Stimulated activated naive CD4-positive, alpha-beta T cell treated with Interleukin-2 at 50 U/mL for 16 hours (primary cell): ENCODE measurements at regions not wholly inside any gene's neighbourhood (a gene's known extent, or its start where the extent isn't known, plus 50 kb on each side); places are given as distances from the start of the nearest gene placed in this dataset.
"Not testable (repeated sequence)": the region's sequence is repeated elsewhere in the genome, so short reads cannot be mapped to it uniquely, and the experiment has no call there.

Experiments
- DNase-seq: peaks from one replicate; lab custom pipeline; 2025; lab: John Stamatoyannopoulos, UW

DNA sequence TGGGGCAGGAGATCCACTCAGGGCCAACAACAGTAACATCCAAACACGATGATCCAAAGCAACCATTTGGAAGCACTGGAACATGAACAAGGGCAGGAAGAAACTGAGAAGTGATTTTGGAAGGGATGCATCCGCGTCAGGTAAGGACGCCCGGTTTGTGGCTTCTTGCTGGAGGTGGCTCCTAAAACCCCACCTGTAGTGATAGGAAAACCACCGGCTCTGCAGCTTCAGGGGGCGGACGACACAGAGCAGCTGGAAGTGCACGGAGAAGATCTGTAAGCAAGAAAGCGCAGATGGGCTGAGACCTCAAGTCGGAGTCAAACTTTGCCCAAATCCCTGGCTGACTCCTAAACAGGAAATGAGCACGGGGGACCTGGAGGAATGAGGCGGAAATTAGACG is 1066.1 kb downstream of the BRD1 start:
- DNase-seq, result no peak

GRCh38 chr22:48760481-48761390 is 1066.9 kb downstream of the BRD1 start:
- DNase-seq, result no peak

- no peak for DNase-seq
Measured at GRCh38 chr22:48758881-48759875, 1068.5 kb downstream of the BRD1 start.

DNA sequence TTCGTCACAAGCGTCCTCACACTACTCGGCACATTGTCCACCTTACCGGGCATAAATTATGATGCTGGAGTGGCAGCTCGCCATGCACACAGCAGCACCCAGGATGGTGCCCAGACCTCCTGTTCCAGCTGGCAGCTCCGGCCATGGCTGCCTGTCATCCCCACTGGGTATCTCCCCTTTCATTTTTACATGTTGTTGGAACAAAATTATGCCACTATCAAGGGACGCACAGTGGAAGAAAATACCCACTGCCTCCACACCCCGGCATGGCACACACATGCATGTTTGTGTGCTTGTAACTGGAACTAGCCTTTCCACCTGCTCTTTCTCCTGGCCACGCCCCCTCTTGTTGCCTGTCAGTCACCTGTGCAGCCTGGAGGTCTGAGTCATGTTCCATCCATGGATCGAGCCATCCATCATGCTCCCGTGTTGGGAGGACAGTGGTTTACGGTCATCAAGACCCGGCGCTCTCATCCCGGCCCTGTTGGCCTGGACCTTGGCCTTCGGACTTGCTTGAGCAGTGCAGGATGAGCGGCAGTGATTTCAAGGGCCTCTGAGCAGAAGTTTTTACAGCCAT is 1069.6 kb downstream of the BRD1 start:
- no peak for DNase-seq

- DNase-seq, result no peak
Measured at GRCh38 chr22:48757581-48757980, 1070.1 kb downstream of the BRD1 start.

- not testable (repeated sequence) for DNase-seq
Measured at GRCh38 chr22:48757135-48757534, 1070.5 kb downstream of the BRD1 start.

GRCh38 chr22:48756146-48757111 is 1071.2 kb downstream of the BRD1 start:
- no peak for DNase-seq

DNA sequence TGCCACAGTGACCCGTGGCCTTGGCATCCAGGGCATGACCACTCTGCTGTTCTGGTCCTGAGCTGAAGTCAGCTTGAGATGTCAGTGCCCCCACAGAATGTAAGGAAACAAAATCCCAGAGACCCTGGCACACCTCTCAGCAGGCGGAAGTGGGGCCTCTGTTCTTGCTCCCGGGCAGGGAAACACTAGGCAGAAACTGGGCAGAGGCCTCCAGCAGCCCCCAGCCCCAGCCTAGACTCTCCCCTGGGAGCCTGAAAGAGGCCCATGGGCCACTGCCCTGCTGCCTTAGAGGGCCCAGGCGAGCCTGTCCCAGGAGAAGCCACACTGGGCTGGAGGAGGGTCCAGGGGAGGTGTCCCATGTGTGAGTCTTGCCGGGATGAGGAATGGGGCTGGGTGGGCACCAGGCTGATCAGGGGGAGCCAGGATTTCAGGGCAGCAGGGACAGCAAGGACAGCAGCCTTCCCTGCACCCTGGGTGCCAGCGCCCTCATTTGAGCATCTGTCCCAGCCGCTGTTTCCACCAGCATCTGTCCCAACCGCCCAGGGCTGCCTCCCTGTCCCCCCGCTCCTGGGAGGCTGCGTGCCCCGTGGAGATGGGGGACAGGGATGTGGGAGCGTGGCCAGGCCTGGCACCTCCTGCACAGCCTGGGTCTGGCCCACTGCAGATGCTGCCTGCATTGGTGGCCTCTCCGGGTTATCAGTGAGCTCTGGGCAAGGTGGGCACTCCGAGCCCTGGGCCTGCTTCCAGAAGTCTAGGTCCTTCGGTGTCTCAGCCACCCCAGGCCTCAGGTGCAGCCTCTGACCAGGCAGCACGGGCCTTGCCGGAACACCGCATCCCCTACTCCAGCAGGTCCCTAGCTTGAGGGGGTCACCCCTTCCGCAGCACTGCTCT is 1072.4 kb downstream of the BRD1 start:
- no peak for DNase-seq

- no peak for DNase-seq
Measured at GRCh38 chr22:48754611-48755058, 1073.0 kb downstream of the BRD1 start.

- DNase-seq, result no peak
Measured at GRCh38 chr22:48753752-48754517, 1073.7 kb downstream of the BRD1 start.

GRCh38 chr22:48753381-48753730 is 1074.3 kb downstream of the BRD1 start:
- no peak for DNase-seq

GRCh38 chr22:48752451-48753380 is 1075.0 kb downstream of the BRD1 start:
- DNase-seq, result no peak

GRCh38 chr22:48751539-48752437 is 1075.9 kb downstream of the BRD1 start:
- DNase-seq, result no peak

DNA sequence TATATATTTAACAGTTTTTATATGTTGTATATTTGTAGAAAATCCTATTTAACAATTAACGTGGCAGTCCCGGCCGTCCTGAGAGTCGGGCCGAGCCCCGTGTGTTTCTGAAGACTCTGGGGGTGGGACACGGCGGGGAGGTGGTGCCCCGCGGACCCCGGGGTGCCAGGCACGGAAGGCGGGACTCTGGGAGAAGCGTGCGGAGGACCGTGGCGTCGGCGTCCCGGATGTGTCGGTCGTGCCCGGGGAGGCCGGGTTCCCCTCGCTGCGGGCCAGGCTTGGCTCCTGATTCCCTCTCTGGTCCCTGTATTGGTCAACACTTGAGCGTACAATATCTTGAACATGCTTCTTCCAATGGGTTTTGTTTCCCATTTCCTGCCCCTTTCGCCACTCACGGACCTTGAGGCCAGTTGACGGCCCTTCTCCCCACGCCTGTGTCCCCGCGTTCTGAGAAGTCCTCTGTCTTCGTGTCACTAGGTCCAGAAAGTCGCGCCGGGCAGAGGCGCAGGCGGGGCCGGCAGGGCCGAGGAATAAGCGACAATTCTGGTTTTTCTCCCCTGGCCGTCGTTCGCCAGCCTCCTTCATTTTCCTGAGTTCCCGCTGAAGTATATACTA is 1076.7 kb downstream of the BRD1 start:
- DNase-seq, result no peak

- no peak for DNase-seq
Measured at GRCh38 chr22:48750282-48750681, 1077.4 kb downstream of the BRD1 start.

GRCh38 chr22:48749555-48750227 is 1078.0 kb downstream of the BRD1 start:
- DNase-seq, result no peak
